Tibial nerve (tissue), 4 donors: ENCODE measurements at regions not wholly inside any gene's neighbourhood (a gene's known extent, or its start where the extent isn't known, plus 50 kb on each side); places are given as distances from the start of the nearest gene placed in this dataset.
"Not testable (repeated sequence)": the region's sequence is repeated elsewhere in the genome, so short reads cannot be mapped to it uniquely, and the experiment has no call there.

Experiments
- DNase-seq, 2 donors: peaks; one replicate each; pipeline ENCODE4 v3.0.0-alpha.2; 2019; ENCODE audit warnings: low spot score in 2 of 2
- H3K27ac ChIP-seq, 4 donors: fragments of 200-600 bp; sonication (generic) in 3 of 4; one replicate each; pipeline ENCODE4 v1.5.1; 2017 to 2019; ENCODE audit warnings: mild to moderate bottlenecking in 1 of 4
- H3K27me3 ChIP-seq, 2 donors: fragments of 200-600 bp; sonication (generic) in 1 of 2; one replicate each; pipeline versions ENCODE4 v1.5.1 to v1.6.0; 2017 to 2019
- H3K36me3 ChIP-seq, 3 donors: fragments of 200-600 bp; sonication (generic); one replicate each; pipeline ENCODE4 v1.5.1; 2018 to 2019
- H3K4me1 ChIP-seq, 4 donors: fragments of 200-600 bp; sonication (generic) in 3 of 4; one replicate each; pipeline ENCODE4 v1.5.1; 2017 to 2019
- H3K4me3 ChIP-seq, 4 donors: fragments of 200-600 bp; sonication (generic) in 3 of 4; one replicate each; pipeline ENCODE4 v1.5.1; 2017 to 2019; ENCODE audit warnings: mild to moderate bottlenecking in 1 of 4, moderate library complexity in 1 of 4
- H3K9me3 ChIP-seq, 4 donors: fragments of 200-600 bp; sonication (generic) in 3 of 4; one replicate each; pipeline ENCODE4 v1.5.1; 2017 to 2019
- EP300 ChIP-seq, 2 donors: sonication (generic); formaldehyde crosslinking; IDR thresholded peaks; one replicate each; pipeline ENCODE4 v1.6.1; 2017; ENCODE audit warnings: antibody characterized with exemption in 2 of 2, mild to moderate bottlenecking in 1 of 2
- POLR2A ChIP-seq, 2 donors: fragments of 450-650 bp; IDR thresholded peaks; one replicate each; pipeline ENCODE4 v1.6.1; 2017; ENCODE audit warnings: antibody characterized with exemption in 2 of 2, mild to moderate bottlenecking in 2 of 2, moderate library complexity in 2 of 2
- WGBS, 2 donors: methylation state at CpG; one replicate each; pipeline ENCODE4 v1.1.5; 2018; 5-methylcytosine and 5-hydroxymethylcytosine counted together
- TF ChIP-seq, protein P1 (sequence below), 5 experiments: fragments of 200-600 bp in 3 of 5; fragments of 450-650 bp in 2 of 5; sonication (generic) in 3 of 5; IDR thresholded peaks; one replicate each; pipeline ENCODE4 v1.5.1; 2016 to 2019; ENCODE audit warnings: antibody characterized with exemption in 5 of 5, mild to moderate bottlenecking in 3 of 5, moderate library complexity in 2 of 5

DNA sequence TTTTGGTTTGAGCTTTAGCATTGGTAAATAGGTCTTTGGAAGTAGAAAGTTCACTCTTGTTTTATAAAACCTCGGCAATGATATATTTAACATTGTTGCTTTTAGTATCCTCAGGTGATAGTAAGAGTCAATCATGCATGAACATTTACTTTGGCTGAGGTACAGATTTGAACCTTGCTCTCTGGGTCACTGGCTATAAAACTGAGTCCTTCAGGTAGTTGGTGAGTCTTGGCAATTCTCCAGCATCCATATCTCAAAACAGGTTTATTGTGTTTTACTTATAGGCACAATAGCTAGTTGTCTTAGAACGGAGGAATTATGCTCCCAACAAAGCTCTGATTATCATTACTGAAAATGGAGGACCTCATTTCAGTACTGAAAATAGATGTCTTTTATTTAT is 75.1 kb downstream of the MAT2B start:
- Histone ChIP-seq H3K36me3 (no peaks in the 10 kb centered on the region), H3K27me3 (no peaks in the 10 kb centered on the region), H3K4me1 (no peaks in the 10 kb centered on the region), H3K4me3 (no peak overlapping the region), H3K27ac (no peak overlapping the region), H3K9me3 (no peaks in the 10 kb centered on the region)
- DNase-seq = no peak
- TF ChIP-seq POLR2A (IDR thresholded peaks at IDR 0.05) = no peak
- TF ChIP-seq, protein P1, sequence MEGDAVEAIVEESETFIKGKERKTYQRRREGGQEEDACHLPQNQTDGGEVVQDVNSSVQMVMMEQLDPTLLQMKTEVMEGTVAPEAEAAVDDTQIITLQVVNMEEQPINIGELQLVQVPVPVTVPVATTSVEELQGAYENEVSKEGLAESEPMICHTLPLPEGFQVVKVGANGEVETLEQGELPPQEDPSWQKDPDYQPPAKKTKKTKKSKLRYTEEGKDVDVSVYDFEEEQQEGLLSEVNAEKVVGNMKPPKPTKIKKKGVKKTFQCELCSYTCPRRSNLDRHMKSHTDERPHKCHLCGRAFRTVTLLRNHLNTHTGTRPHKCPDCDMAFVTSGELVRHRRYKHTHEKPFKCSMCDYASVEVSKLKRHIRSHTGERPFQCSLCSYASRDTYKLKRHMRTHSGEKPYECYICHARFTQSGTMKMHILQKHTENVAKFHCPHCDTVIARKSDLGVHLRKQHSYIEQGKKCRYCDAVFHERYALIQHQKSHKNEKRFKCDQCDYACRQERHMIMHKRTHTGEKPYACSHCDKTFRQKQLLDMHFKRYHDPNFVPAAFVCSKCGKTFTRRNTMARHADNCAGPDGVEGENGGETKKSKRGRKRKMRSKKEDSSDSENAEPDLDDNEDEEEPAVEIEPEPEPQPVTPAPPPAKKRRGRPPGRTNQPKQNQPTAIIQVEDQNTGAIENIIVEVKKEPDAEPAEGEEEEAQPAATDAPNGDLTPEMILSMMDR (IDR thresholded peaks at IDR 0.05) = no peak
- no peak for TF ChIP-seq EP300 (IDR thresholded peaks at IDR 0.05)
- WGBS, 2 donors = 28 to 37% methylated on average over 2 of the region's 2 CpGs

DNA sequence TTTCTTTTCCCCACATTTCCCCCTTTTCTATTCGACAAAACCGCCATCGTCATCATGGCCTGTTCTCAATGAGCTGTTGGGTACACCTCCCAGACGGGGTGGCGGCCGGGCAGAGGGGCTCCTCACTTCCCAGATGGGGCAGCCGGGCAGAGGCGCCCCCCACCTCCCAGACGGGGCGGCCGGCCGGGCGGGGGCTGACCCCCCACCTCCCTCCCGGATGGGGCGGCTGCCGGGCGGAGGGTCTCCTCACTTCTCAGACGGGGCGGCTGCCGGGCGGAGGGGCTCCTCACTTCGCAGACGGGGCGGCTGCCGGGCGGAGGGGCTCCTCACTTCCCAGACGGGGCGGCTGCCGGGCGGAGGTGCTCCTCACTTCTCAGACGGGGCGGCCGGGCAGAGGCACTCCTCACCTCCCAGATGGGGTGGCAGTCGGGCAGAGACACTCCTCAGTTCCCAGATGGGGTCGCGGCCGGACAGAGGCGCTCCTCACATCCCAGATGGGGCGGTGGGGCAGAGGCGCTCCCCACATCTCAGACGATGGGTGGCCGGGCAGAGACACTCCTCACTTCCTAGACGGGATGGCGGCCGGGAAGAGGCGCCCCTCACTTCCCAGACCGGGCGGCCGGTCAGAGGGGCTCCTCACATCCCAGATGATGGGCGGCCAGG is 78.2 kb downstream of the MAT2B start:
- H3K4me3 ChIP-seq, DNase-seq, H3K9me3 ChIP-seq, H3K4me1 ChIP-seq, H3K36me3 ChIP-seq, H3K27me3 ChIP-seq, H3K27ac ChIP-seq: not testable (repeated sequence)
- WGBS, 2 donors = 93 to 97% methylated on average over 31 of the region's 50 CpGs

DNA sequence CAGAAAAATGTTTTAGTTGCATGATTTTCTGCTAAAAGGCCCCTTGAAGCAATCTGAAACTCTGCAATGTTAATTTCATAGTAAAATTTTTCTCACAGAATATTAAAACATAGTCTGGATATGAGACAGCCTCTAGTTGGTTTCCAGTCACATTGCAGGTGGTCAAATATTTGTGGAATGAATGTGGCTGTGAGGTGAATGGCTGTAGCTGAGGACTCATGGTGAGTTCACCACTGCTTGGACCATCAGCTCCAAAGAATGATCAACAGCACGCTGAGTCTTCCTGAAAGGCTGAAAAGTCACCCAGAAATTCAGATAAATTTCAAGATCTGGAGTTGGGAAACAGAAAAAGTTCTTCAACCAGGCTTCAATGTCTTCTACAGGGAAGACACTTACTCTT is 79.8 kb downstream of the MAT2B start:
- no peaks in the 10 kb centered on the region for H3K4me1 ChIP-seq
- no peak overlapping the region for H3K4me3 ChIP-seq
- H3K36me3 ChIP-seq = no peaks in the 10 kb centered on the region
- no peaks in the 10 kb centered on the region for H3K27me3 ChIP-seq
- no peak for TF ChIP-seq EP300 (IDR thresholded peaks at IDR 0.05)
- DNase-seq = no peak
- no peak overlapping the region for H3K27ac ChIP-seq
- H3K9me3 ChIP-seq = no peaks in the 10 kb centered on the region
- WGBS, 2 donors = 84 to 100% methylated on average over 1 of the region's 1 CpG

DNA sequence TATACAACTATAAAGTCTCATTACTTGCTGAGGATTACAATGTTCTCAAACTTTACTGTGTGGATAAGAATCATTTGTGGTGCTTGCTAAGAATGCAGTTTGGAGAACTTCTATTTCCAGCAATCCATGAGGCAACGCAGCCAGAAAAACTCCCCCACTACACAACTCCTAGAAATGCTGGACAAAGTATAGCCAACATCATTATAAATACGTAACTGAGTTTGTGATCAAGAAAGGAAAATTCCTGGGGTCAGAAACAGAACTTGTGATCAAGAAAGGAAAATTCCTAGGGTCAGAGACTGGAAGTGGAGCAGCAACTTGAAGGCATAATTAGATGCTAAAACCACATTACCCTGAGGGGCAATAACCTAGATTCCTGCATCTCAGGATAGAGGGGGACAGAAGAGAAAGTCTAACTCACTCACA is 81.1 kb downstream of the MAT2B start:
- no peaks in the 10 kb centered on the region for H3K4me1 ChIP-seq
- TF ChIP-seq, protein P1 (IDR thresholded peaks at IDR 0.05) = no peak
- H3K36me3 ChIP-seq = no peaks in the 10 kb centered on the region
- 53 to 54% methylated on average over 2 of the region's 2 CpGs for WGBS, 2 donors
- H3K27me3 ChIP-seq = no peaks in the 10 kb centered on the region
- H3K4me3 ChIP-seq = no peak overlapping the region
- H3K9me3 ChIP-seq = no peaks in the 10 kb centered on the region
- DNase-seq = no peak
- no peak overlapping the region for H3K27ac ChIP-seq

DNA sequence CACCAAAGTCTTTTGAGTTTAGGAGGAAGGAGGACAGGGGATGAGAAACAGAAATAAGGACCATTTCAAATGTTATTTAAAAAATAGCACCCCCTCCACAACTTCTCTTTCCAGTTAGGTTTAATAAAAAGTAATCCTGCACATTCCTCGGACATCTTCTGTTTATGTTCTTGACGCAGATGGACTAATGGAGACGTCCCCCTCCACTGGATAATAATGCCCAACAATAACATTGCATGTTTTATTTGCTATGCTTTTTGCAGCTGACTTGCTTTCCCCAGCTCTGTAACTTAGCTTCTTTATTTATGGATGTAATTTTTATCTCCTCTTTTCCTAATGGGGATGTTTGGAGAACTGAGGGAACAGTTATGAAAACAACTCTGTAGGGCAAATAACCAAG is 89.5 kb downstream of the MAT2B start:
- no peaks in the 10 kb centered on the region for H3K36me3 ChIP-seq

DNA sequence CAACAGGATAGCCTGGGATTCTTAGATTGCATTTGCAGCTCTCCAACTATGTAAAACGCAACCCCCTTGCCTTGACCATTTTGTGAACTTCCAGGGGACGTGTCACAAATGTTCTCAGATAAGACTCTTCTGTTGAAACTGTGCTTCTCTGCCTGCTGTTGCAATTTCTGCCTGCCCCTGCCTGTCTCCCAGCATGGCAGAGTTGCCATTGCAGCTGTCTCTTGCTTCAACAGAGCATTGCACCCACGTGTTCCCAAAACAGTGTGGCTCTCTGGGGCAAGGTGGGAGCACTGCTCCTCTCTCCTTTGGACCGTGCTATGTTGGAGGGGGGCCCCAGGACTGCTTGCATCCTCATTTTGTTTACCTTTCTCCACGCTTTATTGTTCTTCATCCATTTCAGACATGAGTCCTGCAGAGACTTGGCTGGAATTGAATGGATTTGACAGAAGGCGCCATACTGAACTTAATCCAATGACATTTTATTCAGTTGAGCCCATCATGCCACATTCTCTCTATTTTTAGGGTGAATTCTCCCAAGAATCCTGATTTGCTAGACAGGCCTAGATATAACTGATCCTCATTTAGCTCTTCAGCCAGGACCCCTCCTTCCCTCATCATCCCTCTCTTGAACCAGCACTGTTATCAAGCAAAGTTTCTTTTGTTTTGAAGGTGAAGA is 90.7 kb downstream of the MAT2B start:
- WGBS, 2 donors = 61 to 74% methylated on average over 6 of the region's 6 CpGs
- DNase-seq = no peak
- Histone ChIP-seq H3K9me3 (peaks cover 0 to 6% (median 0%) of the 10 kb centered on the region in 4 donors), H3K27me3 (no peaks in the 10 kb centered on the region), H3K4me3 (no peak overlapping the region), H3K27ac (no peak overlapping the region), H3K4me1 (no peaks in the 10 kb centered on the region), H3K36me3 (no peaks in the 10 kb centered on the region)
- TF ChIP-seq, protein P1 (IDR thresholded peaks at IDR 0.05) = no peak
- TF ChIP-seq EP300 (IDR thresholded peaks at IDR 0.05) = no peak
- no peak for TF ChIP-seq POLR2A (IDR thresholded peaks at IDR 0.05)

More for the DNA sequence above, 89.5 kb downstream of the MAT2B start:
- 57 to 67% methylated on average over 3 of the region's 3 CpGs for WGBS, 2 donors
- H3K27me3 ChIP-seq = no peaks in the 10 kb centered on the region
- no peaks in the 10 kb centered on the region for H3K4me1 ChIP-seq
- DNase-seq = no peak
- H3K9me3 ChIP-seq = peaks cover 0 to 6% (median 0%) of the 10 kb centered on the region in 4 donors
- H3K4me3 ChIP-seq = no peak overlapping the region
- TF ChIP-seq, protein P1 (IDR thresholded peaks at IDR 0.05) = no peak
- no peak for TF ChIP-seq POLR2A (IDR thresholded peaks at IDR 0.05)
- no peak for TF ChIP-seq EP300 (IDR thresholded peaks at IDR 0.05)
- H3K27ac ChIP-seq = no peak overlapping the region
